Right lobe of liver (tissue), 4 donors: ENCODE measurements at regions not wholly inside any gene's neighbourhood (a gene's known extent, or its start where the extent isn't known, plus 50 kb on each side); places are given as distances from the start of the nearest gene placed in this dataset.

Experiments
- CTCF ChIP-seq, 4 donors: fragments of 200-600 bp in 3 of 4; fragments of 450-650 bp in 1 of 4; IDR thresholded peaks; one replicate each; pipeline versions ENCODE4 v1.5.1 to v1.8.0; 2016 to 2022; ENCODE audit warnings: antibody characterized with exemption in 4 of 4, mild to moderate bottlenecking in 2 of 4
- POLR2A ChIP-seq: fragments of 450-650 bp; IDR thresholded peaks from one replicate; pipeline ENCODE4 v1.6.1; 2017; ENCODE audit warnings: antibody characterized with exemption, mild to moderate bottlenecking
- donor health status: DM: no; HTN: no; CAD: no.
- donor health status: DM: no; HTN: no; CAD: no.
- donor health status: DM: no; HTN: yes; CAD: no.

- TF ChIP-seq CTCF (IDR thresholded peaks at IDR 0.05) (no peak), POLR2A (no peak)
Measured at GRCh38 chr13:34129436-34129835, 311.5 kb downstream of the RFC3 start.
